Parathyroid adenoma (tissue), 2 donors: ENCODE measurements at regions not wholly inside any gene's neighbourhood (a gene's known extent, or its start where the extent isn't known, plus 50 kb on each side); places are given as distances from the start of the nearest gene placed in this dataset.

Source experiments
- H2AFZ ChIP-seq: fragments of 300-600 bp; sonication (generic); one replicate; pipeline ENCODE4 v1.7.0; 2017; ENCODE audit warnings: antibody characterized with exemption, mild to moderate bottlenecking
- H3K27ac ChIP-seq: fragments of 300-600 bp; sonication (generic); one replicate; pipeline ENCODE4 v1.7.0; 2017
- H3K27me3 ChIP-seq: fragments of 300-600 bp; sonication (generic); one replicate; pipeline ENCODE4 v1.7.0; 2017; ENCODE audit warnings: low read length; ENCODE audit not compliant: control insufficient read depth, insufficient read depth
- H3K36me3 ChIP-seq: fragments of 300-600 bp; sonication (generic); one replicate; pipeline ENCODE4 v1.7.0; 2017; ENCODE audit warnings: low read length; ENCODE audit not compliant: control insufficient read depth, insufficient read depth
- H3K4me1 ChIP-seq: fragments of 300-600 bp; sonication (generic); one replicate; pipeline ENCODE4 v1.7.0; 2017; ENCODE audit warnings: control low read depth
- H3K4me2 ChIP-seq: fragments of 300-600 bp; sonication (generic); one replicate; pipeline ENCODE4 v1.7.0; 2017; ENCODE audit warnings: low read length
- H3K4me3 ChIP-seq: fragments of 300-600 bp; sonication (generic); one replicate; pipeline ENCODE4 v1.7.0; 2017; ENCODE audit warnings: low read depth, low read length
- H3K79me2 ChIP-seq: fragments of 300-600 bp; sonication (generic); one replicate; pipeline ENCODE4 v1.7.0; 2017; ENCODE audit warnings: control low read depth
- H3K9ac ChIP-seq: fragments of 300-600 bp; sonication (generic); one replicate; pipeline ENCODE4 v1.7.0; 2017; ENCODE audit warnings: mild to moderate bottlenecking
- H3K9me3 ChIP-seq: fragments of 300-600 bp; sonication (generic); one replicate; pipeline ENCODE4 v1.7.0; 2017; ENCODE audit warnings: low read length; ENCODE audit not compliant: control insufficient read depth
- CTCF ChIP-seq: fragments of 300-600 bp; sonication (generic); IDR thresholded peaks from one replicate; pipeline ENCODE4 v1.7.0; 2017; ENCODE audit warnings: antibody characterized with exemption, mild to moderate bottlenecking
- donor health status: primary hyperparathyroidism.

GRCh38 chr12:38384816-38385378 lies 68.3 kb downstream of the ALG10B start:
- Histone ChIP-seq H3K4me2 (no peak overlapping the region), H3K36me3 (no peaks in the 10 kb centered on the region), H3K79me2 (no peaks in the 10 kb centered on the region), H3K27ac (no peak overlapping the region), H3K9me3 (no peaks in the 10 kb centered on the region), H2AFZ (no peak overlapping the region), H3K4me1 (no peaks in the 10 kb centered on the region), H3K4me3 (no peak overlapping the region), H3K27me3 (no peaks in the 10 kb centered on the region), H3K9ac (no peak overlapping the region)
- no peak for TF ChIP-seq CTCF

- H3K27me3 ChIP-seq: no peaks in the 10 kb centered on the region
- H3K4me2 ChIP-seq: no peak overlapping the region
- H3K4me3 ChIP-seq: no peak overlapping the region
- no peaks in the 10 kb centered on the region for H3K4me1 ChIP-seq
- no peaks in the 10 kb centered on the region for H3K9me3 ChIP-seq
- no peak overlapping the region for H3K27ac ChIP-seq
- no peak for TF ChIP-seq CTCF
- no peak overlapping the region for H2AFZ ChIP-seq
- H3K9ac ChIP-seq: no peak overlapping the region
- no peaks in the 10 kb centered on the region for H3K79me2 ChIP-seq
- H3K36me3 ChIP-seq: no peaks in the 10 kb centered on the region
Observed at GRCh38 chr12:38385486-38385885, 68.9 kb downstream of the ALG10B start.

GRCh38 chr12:38386205-38386985 lies 69.8 kb downstream of the ALG10B start:
- no peaks in the 10 kb centered on the region for H3K27me3 ChIP-seq
- H3K4me2 ChIP-seq: no peak overlapping the region
- H3K4me1 ChIP-seq: no peaks in the 10 kb centered on the region
- H3K9ac ChIP-seq: no peak overlapping the region
- H2AFZ ChIP-seq: no peak overlapping the region
- H3K79me2 ChIP-seq: no peaks in the 10 kb centered on the region
- H3K27ac ChIP-seq: no peak overlapping the region
- no peak for TF ChIP-seq CTCF
- H3K36me3 ChIP-seq: no peaks in the 10 kb centered on the region
- no peak overlapping the region for H3K4me3 ChIP-seq
- H3K9me3 ChIP-seq: no peaks in the 10 kb centered on the region

GRCh38 chr12:38389614-38390013 lies 73.0 kb downstream of the ALG10B start:
- no peak overlapping the region for H2AFZ ChIP-seq
- H3K36me3 ChIP-seq: no peaks in the 10 kb centered on the region
- no peak overlapping the region for H3K27ac ChIP-seq
- no peak for TF ChIP-seq CTCF
- H3K4me1 ChIP-seq: no peaks in the 10 kb centered on the region
- H3K27me3 ChIP-seq: no peaks in the 10 kb centered on the region
- H3K4me3 ChIP-seq: no peak overlapping the region
- no peaks in the 10 kb centered on the region for H3K79me2 ChIP-seq
- no peaks in the 10 kb centered on the region for H3K9me3 ChIP-seq
- no peak overlapping the region for H3K4me2 ChIP-seq
- no peak overlapping the region for H3K9ac ChIP-seq

DNA sequence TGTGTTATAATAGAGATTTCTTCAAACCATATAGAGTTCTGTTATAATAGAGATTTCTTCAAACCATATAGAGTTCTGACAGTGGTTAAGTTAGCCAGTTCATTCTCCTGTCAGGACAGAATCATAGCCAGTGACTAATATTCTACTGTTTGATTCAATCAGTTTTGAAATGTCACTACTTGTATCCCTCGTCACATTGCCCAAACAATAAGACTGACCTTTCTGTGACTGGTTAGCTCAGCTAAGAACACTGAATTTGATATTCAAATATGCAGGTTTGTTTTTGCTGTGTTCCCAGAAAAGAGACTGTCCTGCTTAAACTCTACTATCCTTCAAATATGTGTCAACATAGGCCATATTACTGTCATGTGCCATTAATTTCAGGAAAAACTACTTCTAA lies 74.4 kb downstream of the ALG10B start:
- Histone ChIP-seq H3K4me3 (no peak overlapping the region), H3K27ac (no peak overlapping the region), H3K9me3 (no peaks in the 10 kb centered on the region), H3K79me2 (no peaks in the 10 kb centered on the region), H3K4me2 (no peak overlapping the region), H2AFZ (no peak overlapping the region), H3K27me3 (no peaks in the 10 kb centered on the region), H3K4me1 (no peaks in the 10 kb centered on the region), H3K9ac (no peak overlapping the region), H3K36me3 (no peaks in the 10 kb centered on the region)
- no peak for TF ChIP-seq CTCF
